Esophagus squamous epithelium (tissue), 4 donors: ENCODE measurements at regions not wholly inside any gene's neighbourhood (a gene's known extent, or its start where the extent isn't known, plus 50 kb on each side); places are given as distances from the start of the nearest gene placed in this dataset.

Experiments
- CTCF ChIP-seq, 6 experiments: fragments of 450-650 bp in 4 of 6; fragments of 200-600 bp in 2 of 6; sonication (generic) in 2 of 6; IDR thresholded peaks; one replicate each; pipeline ENCODE4 v1.5.1; 2016 to 2019; ENCODE audit warnings: antibody characterized with exemption in 6 of 6, mild to moderate bottlenecking in 4 of 6, moderate library complexity in 4 of 6
- POLR2A ChIP-seq, 4 donors: fragments of 450-650 bp; IDR thresholded peaks; one replicate each; pipeline ENCODE4 v1.6.1; 2017; ENCODE audit warnings: antibody characterized with exemption in 4 of 4, mild to moderate bottlenecking in 4 of 4, moderate library complexity in 3 of 4

GRCh38 chr6:86471791-86472190 lies 465.5 kb upstream of the HTR1E start:
- TF ChIP-seq CTCF (IDR thresholded peaks at IDR 0.05) (no peak), POLR2A (IDR thresholded peaks at IDR 0.05) (no peak)
